K562 (cell line): ENCODE measurements at regions not wholly inside any gene's neighbourhood (a gene's known extent, or its start where the extent isn't known, plus 50 kb on each side); places are given as distances from the start of the nearest gene placed in this dataset.

Experiments used
- ASH1L ChIP-seq: fragments of 450-650 bp; IDR thresholded peaks from 2 replicates; pipeline ENCODE4 v1.6.1; 2018; ENCODE audit warnings: borderline replicate concordance, mild to moderate bottlenecking, low read depth; ENCODE audit not compliant: partially characterized antibody
- ATF1 ChIP-seq, 2 experiments: fragments of 450-650 bp in 1 of 2; IDR thresholded peaks; 2 replicates each; pipeline ENCODE4 v1.6.1; 2016; ENCODE audit warnings: missing compliant biosample characterization in 1 of 2, missing genetic modification characterization in 1 of 2
- CBX3 ChIP-seq, 2 experiments: IDR thresholded peaks; 1 replicate in 1 of 2; 2 replicates in 1 of 2; pipeline ENCODE4 v1.6.1; 2012; ENCODE audit warnings: inconsistent platforms in 2 of 2, low read length in 2 of 2, borderline replicate concordance in 1 of 2, control low read depth in 1 of 2
- CEBPZ ChIP-seq: fragments of 150-350 bp; IDR thresholded peaks from 2 replicates; pipeline ENCODE4 v1.6.1; 2014; ENCODE audit warnings: low read depth, mild to moderate bottlenecking, low read length, borderline replicate concordance
- CTCFL ChIP-seq: IDR thresholded peaks from 2 replicates; pipeline ENCODE4 v1.6.1; 2011; ENCODE audit warnings: borderline replicate concordance, low read depth, mild to moderate bottlenecking, moderate library complexity, low read length; ENCODE audit not compliant: insufficient read depth, poor library complexity, severe bottlenecking
- FOXK2 ChIP-seq, 2 experiments: fragments of 450-650 bp; IDR thresholded peaks in 1 of 2; conservative IDR thresholded peaks in 1 of 2; 2 replicates each; pipeline ENCODE4 v1.6.1; 2016; ENCODE audit warnings: low read depth in 2 of 2, mild to moderate bottlenecking in 1 of 2
- KAT7 ChIP-seq: sonication (generic); formaldehyde crosslinking; IDR thresholded peaks from 2 replicates; pipeline ENCODE4 v1.8.0; 2022; ENCODE audit warnings: missing genetic modification reagents, mild to moderate bottlenecking, borderline replicate concordance
- MBD2 ChIP-seq: sonication (generic); IDR thresholded peaks from 2 replicates; pipeline ENCODE4 v1.6.1; 2016; ENCODE audit warnings: low read depth, borderline replicate concordance
- MEF2A ChIP-seq: IDR thresholded peaks from 2 replicates; pipeline ENCODE4 v1.6.1; 2011; ENCODE audit warnings: low read depth, mild to moderate bottlenecking, low read length, moderate library complexity; ENCODE audit not compliant: control insufficient read depth
- MNT ChIP-seq, 2 experiments: fragments of 450-650 bp; conservative IDR thresholded peaks; 2 replicates each; pipeline ENCODE4 v1.6.1; 2017; ENCODE audit warnings: mild to moderate bottlenecking in 2 of 2, moderate library complexity in 2 of 2
- MXI1 ChIP-seq: IDR thresholded peaks from 2 replicates; pipeline ENCODE4 v1.6.1; 2011; ENCODE audit warnings: low read depth, mild to moderate bottlenecking, improper control_type of control experiment, low read length
- NRF1 ChIP-seq, 2 experiments: fragments of 450-650 bp; IDR thresholded peaks in 1 of 2; conservative IDR thresholded peaks in 1 of 2; 2 replicates each; pipeline ENCODE4 v1.6.1; 2014; ENCODE audit warnings: mild to moderate bottlenecking in 2 of 2
- RBM15 ChIP-seq: fragments of 200-400 bp; formaldehyde crosslinking; IDR thresholded peaks from 2 replicates; pipeline ENCODE4 v1.6.1; 2018; ENCODE audit warnings: mild to moderate bottlenecking, low read length, moderate library complexity; ENCODE audit not compliant: insufficient read depth
- SLC30A9 ChIP-seq: fragments of 250-450 bp; sonication (Bioruptor Pico); IDR thresholded peaks from 2 replicates; pipeline ENCODE4 v1.8.0; 2022; ENCODE audit warnings: mild to moderate bottlenecking, moderate library complexity
- TFAM ChIP-seq: fragments of 250-450 bp; sonication (Bioruptor Pico); conservative IDR thresholded peaks from 2 replicates; pipeline ENCODE4 v1.5.0; 2021; ENCODE audit warnings: mild to moderate bottlenecking, moderate library complexity
- TGIF2 ChIP-seq: sonication (generic); formaldehyde crosslinking; IDR thresholded peaks from 2 replicates; pipeline ENCODE4 v1.8.1; 2022; ENCODE audit warnings: mild to moderate bottlenecking, missing genetic modification reagents, moderate library complexity
- TRIM28 ChIP-seq: fragments of 450-650 bp; IDR thresholded peaks from 2 replicates; pipeline ENCODE4 v1.6.1; 2017
- ZNF224 ChIP-seq: sonication (generic); formaldehyde crosslinking; IDR thresholded peaks from 2 replicates; pipeline ENCODE4 v1.8.0; 2022; ENCODE audit warnings: mild to moderate bottlenecking, missing genetic modification reagents
- ZNF780A ChIP-seq: fragments of 250-450 bp; sonication (Bioruptor Pico); IDR thresholded peaks from 2 replicates; pipeline ENCODE4 v1.5.0; 2021; ENCODE audit warnings: mild to moderate bottlenecking

GRCh38 chr17:22310717-22311686 is 618.7 kb downstream of the KCNJ18 start (continued):
- TF ChIP-seq CTCFL (peak; percentile 73), CEBPZ (peak; percentile 79; the same call in 1 of the 2 replicates), FOXK2 (conservative IDR thresholded peaks at IDR 0.05 in 1 of 2, IDR thresholded peaks at IDR 0.05 in 1 of 2; ENCODE audit: low read depth in 2 of 2) (peak; percentile 22 to 38; a peak in 3 of 4 replicates), SLC30A9 (no peak), ZNF780A (CRISPR knock-in tag) (no peak), TFAM (CRISPR knock-in tag) (no peak), ASH1L (peak; percentile 50), MEF2A (no peak), NRF1 (conservative IDR thresholded peaks at IDR 0.05 in 1 of 2, IDR thresholded peaks at IDR 0.05 in 1 of 2) (peak; percentile 48 to 61; a peak in 3 of 4 replicates), ZNF224 (CRISPR knock-in tag) (no peak), TRIM28 (no peak), KAT7 (CRISPR knock-in tag) (no peak), MBD2 (peak; percentile 65), TGIF2 (CRISPR knock-in tag) (no peak), CBX3 (IDR thresholded peaks at IDR 0.05; ENCODE audit: borderline replicate concordance in 1 of 2, low read length in 2 of 2) (0 out of 3 replicates have a peak, but pooled peaks of 1 of the 2 experiments have one; percentile 26), ATF1 (CRISPR knock-in tag; IDR thresholded peaks at IDR 0.05) (no peak), ATF1 (tag; IDR thresholded peaks at IDR 0.05) (0 out of 2 replicates have a peak, but pooled peaks have one; percentile 32), MNT (conservative IDR thresholded peaks at IDR 0.05) (peak in 1 of 2 experiments; percentile 46; a peak in 1 of 4 replicates), RBM15 (no peak), MXI1 (peak; percentile 47; the same call in 1 of the 2 replicates)
